Activated CD4-positive, alpha-beta T cell treated with anti-CD3 and anti-CD28 coated beads, Interleukin-2, Interleukin-4, amounts not matched to agents 100 ng/mL and 50 ng/mL, durations not matched to agents 16 hours and 8 hours (primary cell): ENCODE measurements at regions not wholly inside any gene's neighbourhood (a gene's known extent, or its start where the extent isn't known, plus 50 kb on each side); places are given as distances from the start of the nearest gene placed in this dataset.
"Not testable (repeated sequence)": the region's sequence is repeated elsewhere in the genome, so short reads cannot be mapped to it uniquely, and the experiment has no call there.

Experiments
- DNase-seq: peaks from one replicate; pipeline ENCODE4 v3.0.0-alpha.2; 2020; ENCODE audit warnings: low spot score

DNA sequence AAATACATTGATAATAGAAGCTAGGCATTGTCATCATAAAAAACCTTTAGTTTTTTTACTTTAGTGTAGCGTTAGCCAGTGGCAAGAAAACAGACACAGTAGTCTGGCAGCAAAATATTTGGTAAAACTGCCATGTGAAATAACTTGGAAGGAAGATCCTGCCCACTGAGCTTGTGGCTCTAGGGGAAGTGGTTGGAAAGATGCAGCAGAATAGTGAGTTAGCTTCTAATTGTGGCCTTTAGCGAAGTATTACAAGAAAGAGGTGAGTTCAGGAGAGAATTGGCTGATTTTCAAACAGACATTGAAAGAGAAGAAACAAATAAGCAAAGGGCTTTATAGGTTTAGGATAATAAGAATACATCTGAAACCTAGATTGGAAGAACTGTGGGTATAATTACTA, 1887.8 kb upstream of the CELF4 start:
- DNase-seq: no peak

DNA sequence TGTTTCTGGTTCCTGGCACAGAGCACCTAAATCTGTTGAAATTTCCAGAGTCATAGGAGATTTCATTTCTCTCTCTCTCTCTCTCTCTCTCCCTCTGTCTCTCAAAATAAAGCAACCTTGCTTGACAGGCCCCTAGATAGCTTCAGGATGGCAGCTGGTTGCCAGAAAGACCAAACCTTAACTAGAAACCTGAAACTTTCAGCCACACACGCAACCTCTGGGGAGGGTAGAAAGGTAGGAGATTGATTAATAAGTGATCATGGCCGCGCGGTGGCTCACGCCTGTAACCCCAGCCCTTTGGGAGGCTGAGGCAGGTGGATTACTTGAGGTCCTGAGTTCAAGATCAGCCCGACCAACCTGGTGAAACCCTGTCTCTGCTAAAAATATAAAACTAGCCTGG, 1885.4 kb upstream of the CELF4 start:
- DNase-seq: no peak

DNA sequence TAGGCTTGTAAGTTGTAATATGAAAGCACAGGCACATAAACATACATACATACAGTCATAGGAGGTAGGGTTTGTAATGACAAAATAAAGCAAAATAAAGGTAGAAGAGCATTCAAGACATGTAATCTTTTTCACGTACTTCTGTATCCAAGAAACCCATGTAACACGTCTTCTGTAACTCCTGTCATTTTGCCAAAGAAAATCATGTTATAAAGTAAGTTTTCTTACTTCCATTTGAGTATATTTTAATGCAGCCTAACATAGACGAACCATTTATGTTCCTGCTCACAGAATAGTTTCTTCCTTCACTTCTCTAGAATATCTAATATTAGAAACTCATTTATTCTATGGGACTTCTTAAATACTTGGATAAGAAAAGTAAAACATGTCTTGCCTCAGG, 1884.0 kb upstream of the CELF4 start:
- DNase-seq: no peak

DNA sequence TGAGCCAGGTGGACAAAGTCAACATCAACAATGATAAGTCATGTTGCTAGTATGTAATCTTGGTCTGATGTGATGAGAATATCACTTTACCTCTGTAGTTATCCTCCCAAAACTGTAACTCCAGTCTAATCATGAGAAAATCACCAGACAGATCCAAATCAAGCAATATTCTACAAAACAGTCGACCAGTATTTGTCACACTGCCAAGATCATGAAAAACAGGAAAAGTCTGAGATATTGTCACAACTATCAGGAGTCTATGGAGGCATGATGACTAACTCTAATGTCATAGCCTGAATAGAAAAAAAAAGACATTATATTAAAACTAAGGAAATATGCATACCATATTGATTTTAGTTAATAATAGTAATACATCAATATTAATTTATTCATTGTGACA, 1883.3 kb upstream of the CELF4 start:
- DNase-seq: no peak

DNA sequence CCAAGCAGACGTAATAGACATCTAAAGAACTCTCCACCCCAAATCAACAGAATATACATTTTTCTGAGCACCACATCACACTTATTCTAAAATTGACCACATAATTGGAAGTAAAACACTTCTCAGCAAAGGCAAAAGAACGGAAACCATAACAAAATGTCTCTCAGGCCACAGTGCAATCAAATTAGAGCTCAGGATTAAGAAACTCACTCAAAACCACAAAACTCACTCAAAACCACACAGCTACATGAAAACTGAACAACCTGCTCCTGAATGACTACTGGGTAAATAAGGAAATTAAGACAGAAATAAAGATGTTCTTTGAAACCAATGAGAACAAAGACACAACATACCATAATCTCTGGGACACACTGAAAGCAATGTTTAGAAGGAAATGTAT, 1879.4 kb upstream of the CELF4 start:
- not testable (repeated sequence) for DNase-seq

DNA sequence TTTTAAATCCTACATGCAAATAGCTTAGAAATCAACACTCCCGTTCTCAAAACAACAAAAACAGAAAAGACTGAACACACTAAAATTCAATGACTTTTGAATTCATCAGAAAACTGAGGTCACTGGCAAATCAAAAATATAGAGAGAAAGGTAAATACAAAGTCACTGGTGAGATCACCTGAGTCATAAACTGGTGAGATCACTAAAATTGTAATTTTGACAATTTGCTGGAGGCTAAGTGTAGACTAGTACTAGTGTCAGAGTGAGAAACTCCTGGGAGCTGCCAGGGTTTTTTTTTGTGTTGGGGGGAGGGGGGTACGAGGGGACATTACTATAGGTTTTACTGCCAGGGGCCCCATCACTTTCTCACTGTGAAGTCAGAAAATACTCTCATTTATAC, 1876.0 kb upstream of the CELF4 start:
- DNase-seq: no peak

DNA sequence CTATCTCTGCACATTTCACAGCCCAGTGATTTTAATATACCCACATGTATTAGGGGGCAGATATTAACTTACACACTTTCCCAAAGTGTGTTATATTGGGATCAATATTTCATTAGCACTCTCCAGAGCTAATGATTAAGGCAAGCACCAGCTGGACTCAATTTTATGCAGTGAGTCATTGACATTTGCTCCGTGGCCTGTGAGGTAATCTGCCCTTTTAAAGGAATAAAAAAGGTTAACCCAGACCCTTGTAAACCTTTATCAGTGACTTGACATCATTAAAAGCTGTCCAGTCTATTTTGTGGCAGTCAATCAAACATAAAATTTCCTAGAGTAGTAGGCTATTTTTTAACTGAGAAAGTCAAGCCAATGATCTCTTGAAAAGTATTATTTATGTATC, 1870.4 kb upstream of the CELF4 start:
- no peak for DNase-seq

DNA sequence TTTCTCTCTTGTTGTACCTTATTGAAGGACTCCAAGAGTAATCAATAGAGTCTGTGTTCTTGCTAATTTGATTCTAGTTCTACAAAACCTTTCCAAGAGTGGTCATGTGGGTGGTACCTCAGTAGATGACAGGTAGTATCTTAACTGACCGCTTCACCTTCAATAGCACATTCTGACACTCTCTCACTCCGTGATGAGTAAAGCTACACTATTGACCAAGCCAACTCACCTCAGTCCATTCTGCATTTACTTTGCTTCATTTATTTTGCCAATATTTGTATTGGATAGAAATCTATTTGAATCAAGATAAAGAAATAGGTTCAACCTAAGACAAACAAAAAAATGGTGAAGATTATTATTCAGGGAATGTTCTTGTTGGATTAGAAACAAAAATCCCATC, 1869.6 kb upstream of the CELF4 start:
- DNase-seq: no peak

DNA sequence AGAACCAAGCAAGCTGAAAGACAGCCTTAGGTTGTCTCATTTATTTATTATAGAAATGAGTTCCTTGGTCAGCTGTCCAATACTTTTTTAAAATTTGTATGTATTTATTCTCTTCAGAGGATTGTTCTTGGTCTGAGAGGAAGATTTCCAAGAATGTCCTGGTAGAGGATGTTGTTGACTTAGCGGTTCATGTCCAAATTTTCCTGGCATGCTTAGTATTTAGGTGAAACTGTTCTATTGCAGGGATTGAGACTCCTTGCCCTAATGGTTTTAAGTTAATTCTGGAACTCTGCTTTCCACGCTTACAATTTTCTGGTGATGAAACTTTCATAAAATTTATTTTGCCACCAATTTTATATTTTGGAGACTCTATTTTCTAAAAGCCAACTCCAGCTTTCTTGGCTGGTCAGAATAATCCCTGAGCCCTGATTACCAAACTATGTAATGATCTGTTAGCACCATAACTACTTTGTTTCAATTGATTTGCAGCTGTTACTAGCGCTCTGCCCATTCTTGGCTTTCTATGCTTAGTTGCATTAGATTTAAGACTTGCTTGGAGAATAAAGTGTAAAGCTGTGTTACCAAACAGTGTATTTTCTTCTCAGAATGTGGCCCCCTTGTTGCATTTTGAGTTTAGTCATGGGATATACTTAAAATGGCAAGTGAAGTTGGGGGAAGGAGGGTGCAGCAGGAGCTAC, 1868.8 kb upstream of the CELF4 start:
- DNase-seq: no peak

DNA sequence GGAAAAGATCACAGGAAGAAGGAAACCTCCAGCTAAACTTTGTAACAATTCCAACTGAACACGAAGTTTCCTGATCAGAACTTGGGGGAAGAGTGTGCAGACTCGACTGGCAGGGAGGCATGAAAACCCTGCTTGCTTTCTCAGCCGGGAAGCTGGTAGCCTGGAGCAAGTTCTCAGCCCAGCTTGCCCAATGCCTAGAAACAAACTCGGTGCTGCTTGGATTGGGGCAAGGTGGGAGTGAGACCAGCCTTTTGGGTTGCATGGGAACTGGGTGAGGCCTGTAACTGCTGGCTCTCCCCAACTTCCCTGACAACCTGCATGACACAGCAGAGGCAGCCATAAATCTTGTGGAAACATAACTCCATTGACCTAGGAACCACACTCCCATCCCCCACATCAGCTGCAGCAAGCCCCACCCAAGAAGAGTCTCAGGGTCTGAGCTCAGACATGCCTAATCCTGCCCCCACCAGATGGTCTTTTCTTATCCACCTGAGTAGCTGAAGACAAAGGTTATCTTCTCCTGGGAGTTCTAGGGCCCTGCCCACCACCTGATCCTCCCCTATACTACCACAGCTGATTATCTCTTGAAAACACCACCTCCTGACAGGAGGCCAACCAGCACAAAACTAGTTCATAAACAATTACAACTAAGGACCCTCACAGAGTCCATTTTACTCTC, 1859.7 kb upstream of the CELF4 start:
- DNase-seq: no peak

DNA sequence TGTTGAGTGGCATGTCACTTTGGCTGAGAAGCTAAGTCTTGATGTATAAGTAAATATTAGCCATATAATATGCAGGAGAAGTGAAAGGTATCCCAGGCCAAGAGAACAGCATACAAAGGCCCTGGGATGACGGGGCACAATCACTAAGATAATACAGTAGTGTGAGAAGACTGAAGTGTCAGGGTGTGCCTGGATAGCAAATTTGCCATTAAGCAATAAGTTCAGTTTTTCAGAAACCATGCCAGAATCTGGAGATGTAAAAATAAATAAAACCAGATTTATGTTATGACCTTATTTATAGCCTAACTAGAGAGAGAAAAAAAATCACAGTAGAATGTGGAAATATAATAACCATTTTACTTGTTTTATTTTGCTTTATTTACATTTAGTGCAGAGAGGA, 1858.7 kb upstream of the CELF4 start:
- DNase-seq: no peak

DNA sequence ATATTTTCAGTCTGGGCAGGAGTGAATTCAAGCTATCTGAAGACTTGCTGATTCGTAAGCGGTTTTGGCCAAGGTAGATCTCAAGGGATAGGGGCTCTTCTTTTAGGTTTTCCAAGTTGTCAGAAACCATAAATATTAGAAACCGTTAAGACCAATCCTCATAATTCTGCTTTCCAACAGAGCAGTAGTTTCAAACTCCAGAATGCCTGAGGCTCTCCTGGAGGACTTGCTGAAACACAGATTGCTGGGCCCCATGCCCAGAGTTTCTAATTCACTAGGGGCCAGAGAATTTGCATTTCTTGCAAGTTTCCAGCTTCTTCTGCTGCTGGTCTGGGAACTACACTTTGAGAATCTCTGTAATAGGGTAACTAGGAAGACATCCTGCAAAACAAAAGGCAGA, 1855.7 kb upstream of the CELF4 start:
- DNase-seq: no peak

DNA sequence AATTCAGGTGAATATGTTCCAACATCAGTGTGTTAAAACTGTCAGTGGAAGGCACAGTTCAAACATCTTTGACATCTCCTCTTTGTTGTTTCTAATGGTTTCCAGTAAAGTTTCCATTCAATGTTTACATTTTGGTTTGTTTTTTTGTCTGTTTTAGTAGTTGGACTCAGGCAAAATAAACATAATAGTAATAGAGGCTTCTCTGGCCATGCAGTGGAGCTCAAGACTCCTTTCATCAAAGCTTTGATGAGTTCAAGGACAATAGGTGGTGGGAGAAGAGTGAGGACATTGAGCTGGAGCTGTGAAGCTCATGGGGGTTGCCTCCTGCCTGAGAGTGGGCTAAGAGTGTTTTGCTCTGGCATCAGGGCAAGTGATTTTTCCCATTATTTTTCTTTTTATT, 1853.7 kb upstream of the CELF4 start:
- no peak for DNase-seq

DNA sequence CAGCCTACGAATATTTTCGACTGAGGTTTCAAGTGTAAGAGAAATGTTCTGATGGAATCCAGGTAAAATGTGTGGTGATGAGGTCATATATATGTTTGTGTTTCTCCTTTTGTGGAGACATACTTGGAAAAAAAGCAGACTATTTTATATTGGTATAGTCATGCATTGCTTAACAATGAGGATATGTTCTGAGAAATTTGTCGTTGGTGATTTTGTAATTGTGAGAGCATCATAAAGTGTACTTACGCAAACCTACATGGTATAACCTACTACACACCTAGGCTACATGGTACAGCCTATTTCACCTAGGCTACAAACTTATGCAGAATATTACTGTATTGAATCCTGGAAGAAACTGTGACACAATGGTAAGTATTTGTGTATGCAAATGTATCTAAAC, 1849.9 kb upstream of the CELF4 start:
- DNase-seq: no peak

DNA sequence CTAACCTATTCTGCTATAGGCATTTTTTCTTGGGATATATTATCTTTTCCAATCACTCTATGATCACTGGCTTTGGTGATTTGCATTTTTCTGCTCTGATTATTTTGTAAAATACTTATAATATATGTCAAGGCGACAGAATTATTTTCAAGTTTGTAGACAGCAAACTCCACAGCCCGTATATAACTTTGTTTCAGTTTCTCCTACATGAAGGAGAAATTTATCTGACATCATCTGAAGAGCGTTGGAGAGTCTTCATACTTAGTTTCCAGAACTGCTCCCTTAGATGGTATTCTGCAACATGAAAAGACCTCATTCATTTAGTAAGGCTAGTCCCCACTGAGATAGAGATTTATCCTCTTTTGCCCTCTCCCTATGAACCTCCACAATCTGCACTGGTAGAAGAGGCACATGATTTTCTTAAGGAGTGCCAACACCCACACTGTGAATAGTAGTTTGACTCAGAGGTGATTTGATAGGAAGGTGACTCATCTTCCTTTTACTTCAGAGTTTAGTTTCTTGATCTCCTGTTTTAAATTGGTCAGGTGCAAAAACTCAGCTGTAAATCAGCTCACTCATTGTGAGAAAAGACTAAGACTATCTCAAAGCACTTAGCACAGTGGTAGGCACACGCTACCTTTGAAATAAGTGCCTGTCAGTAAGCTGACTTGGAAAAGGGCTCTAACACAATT, 1848.6 kb upstream of the CELF4 start:
- DNase-seq: peak; percentile 71

DNA sequence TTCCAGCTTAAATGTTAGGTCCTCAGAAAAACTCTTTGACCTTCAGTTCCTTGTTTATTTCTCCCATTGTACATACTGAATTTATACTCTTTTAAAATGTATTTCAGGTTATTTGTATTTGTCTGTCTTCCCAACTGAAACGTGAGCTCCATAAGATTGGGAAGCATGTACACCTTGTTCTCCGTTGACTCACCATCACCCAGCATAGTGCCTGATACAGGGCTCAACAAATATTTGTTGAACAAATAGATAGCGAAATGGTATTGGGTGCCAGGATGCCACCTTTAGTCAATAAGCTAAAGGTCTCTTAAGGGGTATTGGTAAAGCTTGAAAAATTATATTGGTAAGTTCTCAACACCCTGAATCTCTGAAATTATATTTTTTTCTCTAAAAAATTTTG, 1841.3 kb upstream of the CELF4 start:
- no peak for DNase-seq

DNA sequence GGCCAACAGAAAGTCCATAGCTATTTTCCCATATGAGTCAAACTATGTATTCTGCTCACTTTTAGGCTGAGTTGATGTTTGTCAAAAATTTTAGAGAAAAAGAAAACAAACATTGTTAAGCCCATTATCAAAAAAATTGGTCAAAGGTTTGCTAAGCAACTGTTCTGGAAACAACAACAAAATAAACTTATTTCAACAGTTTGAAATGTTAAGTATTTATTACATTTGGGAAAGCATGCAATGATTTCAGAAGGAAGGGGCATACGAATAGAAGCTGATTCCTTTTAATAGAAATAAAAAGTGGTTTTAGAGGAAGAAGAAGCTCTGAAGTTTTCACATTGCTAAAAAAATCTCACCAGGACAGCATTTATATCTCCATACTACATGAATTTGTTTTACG, 1837.5 kb upstream of the CELF4 start:
- DNase-seq: no peak

DNA sequence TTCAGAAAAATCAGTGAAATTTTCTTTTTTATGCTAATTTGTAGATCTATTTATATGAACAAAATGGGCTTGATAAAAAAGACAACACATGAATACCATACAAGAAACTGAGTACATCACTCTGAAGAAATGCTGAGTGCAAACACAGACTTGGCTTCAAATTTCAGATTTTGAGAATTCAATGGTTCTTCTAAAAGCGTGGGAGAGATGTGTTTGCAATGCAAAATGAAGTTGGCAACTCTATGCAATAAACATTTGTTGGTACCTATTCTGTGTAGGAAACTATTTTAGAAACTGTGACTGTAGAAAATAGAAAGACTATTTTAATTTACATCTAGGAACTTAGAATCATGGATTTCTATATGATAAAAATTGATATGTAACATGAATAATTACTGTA, 1834.1 kb upstream of the CELF4 start:
- no peak for DNase-seq

DNA sequence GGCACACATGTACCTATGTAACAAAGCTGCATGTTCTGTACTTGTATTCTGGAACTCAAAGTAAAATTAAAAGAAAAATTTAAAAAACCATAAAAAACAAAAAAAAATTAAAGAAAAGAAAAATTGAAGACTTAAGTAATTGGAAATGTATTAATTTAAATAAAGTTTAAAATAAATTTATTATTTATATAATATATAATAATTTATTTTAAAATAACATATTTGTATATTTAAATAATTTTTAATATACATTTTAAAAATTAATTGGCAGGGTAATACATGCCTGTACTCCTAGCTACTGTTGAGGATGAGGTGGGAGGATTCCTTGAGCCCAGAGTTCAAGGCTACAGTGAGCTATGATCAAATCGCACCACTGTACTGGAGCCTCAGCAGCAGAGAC, 1830.6 kb upstream of the CELF4 start:
- no peak for DNase-seq

DNA sequence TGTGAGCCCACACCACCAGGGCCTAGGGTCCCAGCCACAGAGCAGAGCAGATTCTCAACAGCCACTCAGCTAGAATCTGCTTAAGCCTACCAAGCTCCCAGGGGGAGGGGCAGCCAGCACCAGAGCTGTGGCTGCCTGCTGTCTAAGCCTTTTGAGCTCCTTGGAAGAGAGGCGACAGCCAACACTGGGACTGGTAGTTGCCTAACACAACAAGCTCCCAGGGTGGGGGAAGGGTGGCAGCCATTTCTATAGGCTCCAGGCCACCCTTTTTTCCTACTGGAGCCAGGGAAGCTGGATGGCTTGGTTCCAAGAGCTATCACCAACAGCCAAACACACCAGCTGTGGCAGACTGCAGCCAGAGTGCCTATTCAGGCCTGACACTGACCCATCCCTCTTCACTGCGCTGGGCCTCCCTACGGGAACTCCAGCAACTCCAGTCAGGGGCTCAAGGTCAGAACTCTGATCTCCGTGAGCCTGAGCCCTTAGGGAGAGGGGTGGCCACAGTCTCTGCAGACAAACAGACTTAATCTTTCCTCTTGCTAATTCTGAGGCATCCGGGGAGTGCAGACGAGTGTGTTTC, 1824.3 kb upstream of the CELF4 start:
- DNase-seq: no peak

DNA sequence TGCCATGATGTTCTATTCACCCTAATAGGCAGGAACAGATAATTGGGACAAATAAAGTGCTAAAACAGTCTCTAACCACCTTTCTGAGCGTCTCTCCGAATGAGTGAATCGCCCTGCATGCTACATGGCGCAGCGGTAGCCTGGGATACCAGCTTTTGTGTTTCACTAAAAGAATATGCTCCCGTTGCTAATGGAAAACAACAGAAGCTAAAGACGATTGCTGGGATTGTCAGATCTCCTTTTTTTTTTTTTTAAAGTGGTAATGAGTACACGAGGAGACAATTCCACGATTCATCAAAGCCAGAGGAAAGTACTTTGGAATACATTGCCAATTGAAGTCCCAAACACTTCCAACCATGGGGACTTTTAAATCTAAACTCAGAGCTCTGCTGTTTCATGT, 1815.3 kb upstream of the CELF4 start:
- no peak for DNase-seq

DNA sequence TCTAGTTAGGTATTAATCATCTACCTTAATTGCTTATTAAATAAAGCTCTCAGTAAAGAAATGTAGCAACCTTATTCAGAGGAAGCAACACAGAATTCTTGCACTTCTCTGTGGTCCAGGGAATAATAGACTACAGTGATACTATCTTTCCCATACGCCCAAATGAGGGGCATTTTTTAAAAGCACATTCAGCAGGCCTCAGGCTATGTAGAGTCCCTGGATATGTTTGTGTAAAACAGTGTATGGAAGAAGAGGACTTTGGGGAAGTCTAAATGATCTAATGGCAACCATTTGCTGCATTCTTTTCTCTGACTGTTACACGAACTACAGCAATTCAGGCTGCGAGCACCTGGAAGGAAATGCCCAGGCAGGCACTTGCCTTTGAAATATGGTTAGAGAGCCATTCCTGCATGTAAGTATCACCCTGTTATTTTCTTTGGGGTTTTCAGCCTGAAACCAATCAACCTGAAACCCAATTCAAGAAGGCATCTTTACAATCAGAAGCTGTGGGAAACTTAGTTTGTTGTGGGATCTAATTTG, 1814.7 kb upstream of the CELF4 start:
- DNase-seq: no peak

DNA sequence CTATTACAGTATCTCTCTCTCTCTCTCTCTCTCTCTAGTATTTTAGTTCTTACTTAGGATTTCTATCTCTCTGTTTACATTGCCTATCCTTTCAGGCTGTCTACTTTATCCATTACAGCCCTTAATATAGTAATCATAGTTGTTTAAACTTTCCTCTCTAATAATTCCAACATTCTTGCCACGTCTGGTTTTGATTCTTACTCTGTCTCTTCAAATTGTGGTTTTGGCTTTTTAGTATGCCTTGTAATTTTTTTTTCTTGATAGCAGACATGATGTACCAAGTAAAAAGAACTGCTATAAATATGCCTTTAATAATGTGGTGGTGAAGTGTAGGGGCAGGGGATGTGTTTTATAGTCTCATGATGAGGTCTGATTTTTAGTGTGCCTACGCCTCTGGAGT, 1809.5 kb upstream of the CELF4 start:
- DNase-seq: no peak
